PFSK-1 (cell line): ENCODE measurements at regions not wholly inside any gene's neighbourhood (a gene's known extent, or its start where the extent isn't known, plus 50 kb on each side); places are given as distances from the start of the nearest gene placed in this dataset.

Source experiments
- POLR2AphosphoS5 ChIP-seq: IDR thresholded peaks from 2 replicates; pipeline ENCODE4 v1.6.1; 2012; ENCODE audit warnings: low read depth, mild to moderate bottlenecking, control low read depth, low read length, moderate library complexity
- SIN3A ChIP-seq: IDR thresholded peaks from 2 replicates; pipeline ENCODE4 v1.6.1; 2012; ENCODE audit warnings: mild to moderate bottlenecking, low read length, moderate library complexity, borderline replicate concordance; ENCODE audit not compliant: insufficient read depth

DNA sequence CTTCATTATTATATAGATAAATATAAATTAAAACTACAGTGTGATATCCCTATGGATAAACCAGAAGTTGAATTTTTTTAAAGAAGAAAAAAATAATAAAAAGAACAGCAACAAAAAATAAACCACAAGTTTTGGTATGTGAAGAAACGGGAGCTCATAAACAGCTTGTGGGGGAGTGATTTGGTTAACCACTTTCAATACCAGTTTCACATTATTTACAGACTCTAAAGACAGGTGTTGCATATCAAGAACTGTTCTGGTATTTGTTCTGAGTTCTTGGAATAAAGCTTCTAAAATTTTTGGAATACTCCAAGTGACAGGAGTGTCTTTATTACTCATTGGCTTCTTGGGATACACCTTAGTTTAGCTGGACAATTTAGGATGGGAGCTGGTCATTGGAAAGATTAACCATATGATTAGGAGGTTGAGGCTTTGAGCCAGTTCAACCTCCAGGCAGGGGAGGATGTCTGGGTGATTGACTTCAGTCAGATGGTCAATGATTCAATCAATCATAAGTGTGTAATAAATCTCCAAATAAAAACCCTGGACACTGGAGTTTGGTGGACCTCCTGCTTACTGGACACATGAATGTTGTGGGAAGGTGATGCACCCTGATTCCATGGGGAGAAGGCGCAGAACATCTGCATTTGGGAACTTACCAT is 2223.1 kb upstream of the C9orf72 start:
- TF ChIP-seq POLR2AphosphoS5 (no peak), SIN3A (no peak)
